ENCODE measurements at regions not wholly inside any gene's neighbourhood (a gene's known extent, or its start where the extent isn't known, plus 50 kb on each side); places are given as distances from the start of the nearest gene placed in this dataset.

- TF ChIP-seq CTCF (IDR thresholded peaks at IDR 0.05; ENCODE audit: low read length) (no peak), EZH2 (IDR thresholded peaks at IDR 0.05; ENCODE audit: borderline replicate concordance, low read length) (no peak)
Measured at GRCh38 chr2:215876937-215877238, 136.5 kb downstream of the MREG start.
